Parathyroid adenoma (tissue), 2 donors: ENCODE measurements at regions not wholly inside any gene's neighbourhood (a gene's known extent, or its start where the extent isn't known, plus 50 kb on each side); places are given as distances from the start of the nearest gene placed in this dataset.
A peak's percentile ranks its signal among the peaks of the same experiment; 100 is the strongest.

Source experiments
- H2AFZ ChIP-seq: fragments of 300-600 bp; sonication (generic); one replicate; pipeline ENCODE4 v1.7.0; 2017; ENCODE audit warnings: antibody characterized with exemption, mild to moderate bottlenecking
- H3K27ac ChIP-seq: fragments of 300-600 bp; sonication (generic); one replicate; pipeline ENCODE4 v1.7.0; 2017
- H3K27me3 ChIP-seq: fragments of 300-600 bp; sonication (generic); one replicate; pipeline ENCODE4 v1.7.0; 2017; ENCODE audit warnings: low read length; ENCODE audit not compliant: control insufficient read depth, insufficient read depth
- H3K36me3 ChIP-seq: fragments of 300-600 bp; sonication (generic); one replicate; pipeline ENCODE4 v1.7.0; 2017; ENCODE audit warnings: low read length; ENCODE audit not compliant: control insufficient read depth, insufficient read depth
- H3K4me1 ChIP-seq: fragments of 300-600 bp; sonication (generic); one replicate; pipeline ENCODE4 v1.7.0; 2017; ENCODE audit warnings: control low read depth
- H3K4me2 ChIP-seq: fragments of 300-600 bp; sonication (generic); one replicate; pipeline ENCODE4 v1.7.0; 2017; ENCODE audit warnings: low read length
- H3K4me3 ChIP-seq: fragments of 300-600 bp; sonication (generic); one replicate; pipeline ENCODE4 v1.7.0; 2017; ENCODE audit warnings: low read depth, low read length
- H3K79me2 ChIP-seq: fragments of 300-600 bp; sonication (generic); one replicate; pipeline ENCODE4 v1.7.0; 2017; ENCODE audit warnings: control low read depth
- H3K9ac ChIP-seq: fragments of 300-600 bp; sonication (generic); one replicate; pipeline ENCODE4 v1.7.0; 2017; ENCODE audit warnings: mild to moderate bottlenecking
- H3K9me3 ChIP-seq: fragments of 300-600 bp; sonication (generic); one replicate; pipeline ENCODE4 v1.7.0; 2017; ENCODE audit warnings: low read length; ENCODE audit not compliant: control insufficient read depth
- CTCF ChIP-seq: fragments of 300-600 bp; sonication (generic); IDR thresholded peaks from one replicate; pipeline ENCODE4 v1.7.0; 2017; ENCODE audit warnings: antibody characterized with exemption, mild to moderate bottlenecking
- donor health status: primary hyperparathyroidism.

DNA sequence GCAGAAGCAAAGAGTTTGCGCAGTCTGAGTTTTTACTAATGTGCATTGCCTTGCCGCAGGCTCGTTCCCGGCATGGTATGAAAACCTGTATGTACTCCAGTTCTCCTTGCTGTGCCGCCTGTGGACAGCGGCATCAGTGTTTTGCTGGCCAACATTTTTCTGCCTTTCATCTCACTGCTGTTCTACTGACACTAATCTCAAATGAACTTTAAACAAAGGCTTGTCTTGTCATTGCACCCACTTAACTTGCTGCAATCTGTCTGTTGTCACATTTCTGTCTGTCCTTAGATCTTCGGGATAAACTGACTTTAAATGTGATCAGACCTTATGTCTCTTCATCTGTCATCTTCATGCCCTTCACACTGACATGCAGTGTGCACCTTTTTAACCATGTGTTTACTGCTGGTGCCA, 71.7 kb upstream of the ZNRF2 start:
- Histone ChIP-seq H3K4me3 (no peak overlapping the region), H3K4me2 (no peak overlapping the region), H3K27me3 (no peaks in the 10 kb centered on the region), H3K9ac (no peak overlapping the region), H2AFZ (peak overlapping the region; percentile 14), H3K9me3 (no peaks in the 10 kb centered on the region), H3K79me2 (no peaks in the 10 kb centered on the region), H3K27ac (no peak overlapping the region), H3K4me1 (no peaks in the 10 kb centered on the region), H3K36me3 (no peaks in the 10 kb centered on the region)
- no peak for TF ChIP-seq CTCF

DNA sequence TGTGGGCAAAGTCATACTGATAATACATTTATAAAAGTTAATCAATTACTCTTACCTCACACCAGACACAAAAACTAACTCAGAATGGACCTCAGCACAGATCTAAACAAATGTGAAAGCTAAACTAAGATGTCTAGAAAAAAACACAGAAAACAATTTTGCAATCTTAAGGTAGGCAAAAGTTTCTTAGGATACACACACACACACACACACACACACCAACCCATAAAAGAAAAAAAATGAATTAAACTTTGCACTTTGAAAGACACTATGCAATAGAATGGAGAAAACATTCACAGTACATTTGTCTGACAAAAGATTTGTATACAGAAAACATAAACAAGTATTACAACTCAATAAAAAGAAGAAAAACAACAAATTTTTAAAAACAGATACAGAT, 70.8 kb upstream of the ZNRF2 start:
- Histone ChIP-seq H3K4me3 (no peak overlapping the region), H3K79me2 (no peaks in the 10 kb centered on the region), H3K4me2 (no peak overlapping the region), H3K9me3 (no peaks in the 10 kb centered on the region), H2AFZ (no peak overlapping the region), H3K27ac (no peak overlapping the region), H3K4me1 (no peaks in the 10 kb centered on the region), H3K27me3 (no peaks in the 10 kb centered on the region), H3K9ac (no peak overlapping the region), H3K36me3 (no peaks in the 10 kb centered on the region)
- no peak for TF ChIP-seq CTCF

DNA sequence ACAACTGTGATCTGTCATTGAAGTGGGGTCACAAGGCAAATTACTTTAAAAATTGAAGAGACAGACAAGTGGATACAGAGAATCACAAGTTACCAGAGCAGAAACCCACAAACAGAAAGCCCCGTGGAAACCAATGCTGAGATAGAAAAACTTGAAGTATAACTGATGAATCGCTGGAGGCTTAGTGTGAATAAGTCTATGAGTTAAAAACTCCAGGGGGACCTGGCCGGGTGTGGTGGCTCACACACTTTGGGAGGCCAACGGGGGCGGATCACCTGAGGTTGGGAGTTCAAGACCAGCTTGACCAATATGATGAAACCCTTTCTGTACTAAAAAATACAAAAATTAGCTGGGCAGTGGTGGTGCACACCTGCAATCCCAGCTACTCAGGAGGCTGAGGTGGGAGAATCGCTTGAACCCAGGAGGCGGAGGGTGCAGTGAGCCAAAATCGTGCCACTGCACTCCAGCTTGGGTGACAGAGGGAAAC, 69.7 kb upstream of the ZNRF2 start:
- no peak overlapping the region for H3K4me3 ChIP-seq
- H2AFZ ChIP-seq = no peak overlapping the region
- no peaks in the 10 kb centered on the region for H3K36me3 ChIP-seq
- no peak overlapping the region for H3K4me2 ChIP-seq
- H3K9ac ChIP-seq = no peak overlapping the region
- H3K4me1 ChIP-seq = no peaks in the 10 kb centered on the region
- no peak for TF ChIP-seq CTCF
- no peaks in the 10 kb centered on the region for H3K9me3 ChIP-seq
- no peaks in the 10 kb centered on the region for H3K79me2 ChIP-seq
- no peak overlapping the region for H3K27ac ChIP-seq
- H3K27me3 ChIP-seq = no peaks in the 10 kb centered on the region

- no peak overlapping the region for H3K4me3 ChIP-seq
- no peaks in the 10 kb centered on the region for H3K27me3 ChIP-seq
- no peak overlapping the region for H3K27ac ChIP-seq
- no peaks in the 10 kb centered on the region for H3K36me3 ChIP-seq
- H2AFZ ChIP-seq = no peak overlapping the region
- no peaks in the 10 kb centered on the region for H3K79me2 ChIP-seq
- peaks cover 9% of the 10 kb centered on the region for H3K4me1 ChIP-seq
- TF ChIP-seq CTCF = no peak
- no peaks in the 10 kb centered on the region for H3K9me3 ChIP-seq
- no peak overlapping the region for H3K9ac ChIP-seq
- H3K4me2 ChIP-seq = no peak overlapping the region
Measured at GRCh38 chr7:30221764-30222163, 62.6 kb upstream of the ZNRF2 start.

DNA sequence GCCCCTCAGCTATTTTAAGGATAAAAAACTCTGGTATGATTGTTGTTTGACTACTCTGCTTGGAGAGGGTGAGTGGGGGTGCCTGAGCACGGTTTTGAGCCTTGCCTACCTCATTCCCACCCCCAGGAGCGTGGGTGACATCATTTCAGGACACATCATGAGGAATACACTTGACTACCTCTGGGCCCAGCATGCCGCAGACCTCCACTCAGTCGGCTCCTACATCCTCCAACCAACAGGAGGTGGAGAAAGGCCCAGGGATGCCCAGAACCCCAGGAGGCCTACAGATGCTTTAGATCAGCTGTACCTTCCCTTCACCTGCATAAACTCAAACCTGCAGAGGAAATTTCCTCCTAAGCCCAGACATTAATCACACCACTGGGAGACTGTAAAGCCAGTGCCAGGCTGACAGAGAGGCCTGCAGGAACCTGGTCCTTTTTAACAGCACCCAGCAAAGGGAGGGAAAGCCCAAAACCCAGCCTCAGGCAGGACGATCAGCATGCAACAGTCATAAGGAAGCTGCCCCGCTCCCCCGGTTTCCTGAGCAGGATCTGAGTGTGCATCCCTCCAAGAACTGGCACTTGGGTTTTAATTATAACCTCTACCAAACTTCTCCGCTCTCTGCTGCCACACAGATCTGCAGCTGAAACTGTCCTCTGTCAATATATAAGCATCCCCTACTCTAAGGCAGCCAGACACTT, 61.7 kb upstream of the ZNRF2 start:
- no peak overlapping the region for H3K4me3 ChIP-seq
- no peak for TF ChIP-seq CTCF
- H3K4me2 ChIP-seq = no peak overlapping the region
- no peaks in the 10 kb centered on the region for H3K9me3 ChIP-seq
- peaks cover 9% of the 10 kb centered on the region for H3K4me1 ChIP-seq
- no peak overlapping the region for H3K27ac ChIP-seq
- H3K27me3 ChIP-seq = no peaks in the 10 kb centered on the region
- no peaks in the 10 kb centered on the region for H3K36me3 ChIP-seq
- no peak overlapping the region for H2AFZ ChIP-seq
- H3K9ac ChIP-seq = no peak overlapping the region
- no peaks in the 10 kb centered on the region for H3K79me2 ChIP-seq
